K562 (cell line): ENCODE measurements at regions not wholly inside any gene's neighbourhood (a gene's known extent, or its start where the extent isn't known, plus 50 kb on each side); places are given as distances from the start of the nearest gene placed in this dataset.

Source experiments
- BCLAF1 ChIP-seq, 2 experiments: fragments of 450-650 bp in 1 of 2; IDR thresholded peaks; 2 replicates each; pipeline ENCODE4 v1.6.1; 2011 to 2017; ENCODE audit warnings: low read depth in 2 of 2, antibody characterized with exemption in 1 of 2, borderline replicate concordance in 1 of 2, low read length in 1 of 2, mild to moderate bottlenecking in 1 of 2, mixed read lengths in 1 of 2; ENCODE audit not compliant: control insufficient read depth in 1 of 2
- HNRNPK ChIP-seq: fragments of 200-400 bp; formaldehyde crosslinking; IDR thresholded peaks from one replicate; pipeline ENCODE4 v1.6.1; 2018; ENCODE audit warnings: mild to moderate bottlenecking, low read depth, low read length; ENCODE audit not compliant: poor library complexity, severe bottlenecking
- RERE ChIP-seq: sonication (generic); formaldehyde crosslinking; IDR thresholded peaks from 2 replicates; pipeline ENCODE4 v1.8.0; 2023; ENCODE audit warnings: missing genetic modification reagents, mild to moderate bottlenecking, borderline replicate concordance
- ZFX ChIP-seq: sonication (generic); formaldehyde crosslinking; IDR thresholded peaks from 2 replicates; pipeline ENCODE4 v1.8.0; 2022; ENCODE audit warnings: mild to moderate bottlenecking, missing genetic modification reagents, moderate library complexity
- ZNF146 ChIP-seq: IDR thresholded peaks from one replicate; pipeline ENCODE4 v1.6.1; 2018; ENCODE audit warnings: missing compliant biosample characterization; ENCODE audit not compliant: unreplicated experiment
- ZNF282 ChIP-seq: sonication (generic); formaldehyde crosslinking; IDR thresholded peaks from 2 replicates; pipeline ENCODE4 v1.8.1; 2023; ENCODE audit warnings: missing genetic modification reagents
- ZNF41 ChIP-seq: fragments of 250-450 bp; sonication (Bioruptor Pico); conservative IDR thresholded peaks from 2 replicates; pipeline ENCODE4 v1.4.0; 2020; ENCODE audit warnings: mild to moderate bottlenecking
- ZNF707 ChIP-seq: fragments of 250-450 bp; sonication (Bioruptor Pico); conservative IDR thresholded peaks from 2 replicates; pipeline ENCODE4 v1.8.0; 2022; ENCODE audit warnings: inconsistent platforms, mild to moderate bottlenecking, moderate library complexity

- no peak for TF ChIP-seq BCLAF1 (IDR thresholded peaks at IDR 0.05; ENCODE audit: borderline replicate concordance in 1 of 2, control insufficient read depth in 1 of 2, low read depth in 2 of 2, low read length in 1 of 2)
- TF ChIP-seq ZNF41 (CRISPR knock-in tag), result no peak
- no peak for TF ChIP-seq HNRNPK
- no peak for TF ChIP-seq ZNF146 (CRISPR knock-in tag)
- no peak for TF ChIP-seq ZFX
- no peak for TF ChIP-seq ZNF282 (CRISPR knock-in tag)
- TF ChIP-seq ZNF707, result no peak
- TF ChIP-seq RERE (CRISPR knock-in tag), result no peak
Measured at GRCh38 chr2:156787517-156787916, 351.3 kb downstream of the GPD2 start (continued).
